ENCODE measurements at regions not wholly inside any gene's neighbourhood (a gene's known extent, or its start where the extent isn't known, plus 50 kb on each side); places are given as distances from the start of the nearest gene placed in this dataset.

DNA sequence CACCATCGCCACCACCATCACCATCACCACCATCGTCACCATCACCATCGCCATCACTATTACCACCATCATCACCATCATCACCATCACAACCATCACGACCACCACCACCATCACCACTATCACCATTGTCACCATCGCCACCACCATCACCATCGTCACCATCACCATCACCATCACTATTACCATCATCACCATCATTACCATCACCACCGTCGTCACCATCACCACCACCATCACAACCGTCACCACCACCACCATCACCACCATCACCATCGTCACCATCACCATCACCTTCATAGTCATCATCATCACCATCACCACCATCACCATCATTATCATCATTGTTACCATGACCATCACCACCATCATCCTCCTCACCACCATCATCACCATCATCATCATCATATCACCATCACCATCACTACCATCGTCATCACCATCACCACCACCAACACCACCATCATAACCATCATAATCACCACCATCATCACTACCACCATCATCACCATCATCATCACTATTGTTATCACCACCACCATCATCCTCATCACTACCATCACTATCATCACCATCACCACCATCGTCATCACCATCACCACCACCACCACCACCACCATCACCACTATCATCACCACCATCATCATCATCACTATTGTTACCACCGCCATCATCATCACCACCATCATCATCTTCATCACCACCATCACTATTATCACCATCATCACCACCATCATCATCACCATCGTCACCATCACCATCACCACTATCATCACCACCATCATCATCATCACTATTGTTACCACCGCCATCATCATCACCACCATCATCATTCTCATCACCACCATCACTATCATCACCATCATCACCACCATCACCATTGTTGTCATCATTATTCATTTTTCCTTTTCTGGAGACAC, 51.5 kb upstream of the ZNF469 start:
- no peak for TF ChIP-seq ZNF830 (CRISPR knock-in tag; IDR thresholded peaks at IDR 0.05)
- TF ChIP-seq, protein P1, sequence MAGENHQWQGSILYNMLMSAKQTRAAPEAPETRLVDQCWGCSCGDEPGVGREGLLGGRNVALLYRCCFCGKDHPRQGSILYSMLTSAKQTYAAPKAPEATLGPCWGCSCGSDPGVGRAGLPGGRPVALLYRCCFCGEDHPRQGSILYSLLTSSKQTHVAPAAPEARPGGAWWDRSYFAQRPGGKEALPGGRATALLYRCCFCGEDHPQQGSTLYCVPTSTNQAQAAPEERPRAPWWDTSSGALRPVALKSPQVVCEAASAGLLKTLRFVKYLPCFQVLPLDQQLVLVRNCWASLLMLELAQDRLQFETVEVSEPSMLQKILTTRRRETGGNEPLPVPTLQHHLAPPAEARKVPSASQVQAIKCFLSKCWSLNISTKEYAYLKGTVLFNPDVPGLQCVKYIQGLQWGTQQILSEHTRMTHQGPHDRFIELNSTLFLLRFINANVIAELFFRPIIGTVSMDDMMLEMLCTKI (IDR thresholded peaks at IDR 0.05; ENCODE audit: partially characterized antibody): no peak
- TF ChIP-seq POLR2A (conservative IDR thresholded peaks at IDR 0.05): no peak

Measured in K562 (cell line).